ENCODE measurements at regions not wholly inside any gene's neighbourhood (a gene's known extent, or its start where the extent isn't known, plus 50 kb on each side); places are given as distances from the start of the nearest gene placed in this dataset.

GRCh38 chr22:49257551-49257961 lies 570.1 kb downstream of the BRD1 start:
- no peak for TF ChIP-seq ZNF175 (tag by site-specific recombination; IDR thresholded peaks at IDR 0.05)
- no peak for TF ChIP-seq ZNF169 (tag by site-specific recombination; IDR thresholded peaks at IDR 0.05)
- no peak for TF ChIP-seq ZNF645 (tag by site-specific recombination; IDR thresholded peaks at IDR 0.05)
- TF ChIP-seq YY1 (tag by site-specific recombination; IDR thresholded peaks at IDR 0.05), result no peak
- no peak for TF ChIP-seq ZNF266 (tag by site-specific recombination; IDR thresholded peaks at IDR 0.05; ENCODE audit: low read depth)
- TF ChIP-seq ZNF292 (tag by site-specific recombination; IDR thresholded peaks at IDR 0.05; ENCODE audit: borderline replicate concordance, low read depth), result no peak
- no peak for TF ChIP-seq ZNF600 (tag by site-specific recombination; IDR thresholded peaks at IDR 0.05)
- TF ChIP-seq ZNF416 (tag by site-specific recombination; IDR thresholded peaks at IDR 0.05), result no peak
- no peak for TF ChIP-seq EGR2 (tag by site-specific recombination; IDR thresholded peaks at IDR 0.05; ENCODE audit: low read depth)
- no peak for TF ChIP-seq ZNF561 (tag by site-specific recombination; IDR thresholded peaks at IDR 0.05; ENCODE audit: borderline replicate concordance)
- no peak for TF ChIP-seq GLIS2 (tag by site-specific recombination; IDR thresholded peaks at IDR 0.05)
- no peak for TF ChIP-seq ZNF639 (tag by site-specific recombination; IDR thresholded peaks at IDR 0.05)
- no peak for TF ChIP-seq ZNF658 (tag by site-specific recombination; IDR thresholded peaks at IDR 0.05)
- no peak for TF ChIP-seq ZNF221 (tag by site-specific recombination; IDR thresholded peaks at IDR 0.05; ENCODE audit: borderline replicate concordance)
- H3K36me3 ChIP-seq (ENCODE audit: control insufficient read depth in 2 of 2, insufficient read depth in 1 of 2, low read length in 2 of 2), result no peaks in the 10 kb centered on the region
- POLR2A ChIA-PET, result no interaction called here
- H3K4me1 ChIP-seq (ENCODE audit: control insufficient read depth, insufficient read depth, low read length), result no peaks in the 10 kb centered on the region
- H3K4me3 ChIP-seq (ENCODE audit: low read depth, low read length), result no peak overlapping the region
- no peak overlapping the region for H3K27ac ChIP-seq (ENCODE audit: extremely low read depth, low read depth, low read length)
- CTCF ChIA-PET, result interaction anchor here (0.8 kb wide), 1 partner anchor 211 kb away, joined by 4 read pairs; no protein-coding TSS in a partner anchor
- H3K9me3 ChIP-seq (ENCODE audit: control insufficient read depth, insufficient read depth, low read depth, low read length), result no peaks in the 10 kb centered on the region

DNA sequence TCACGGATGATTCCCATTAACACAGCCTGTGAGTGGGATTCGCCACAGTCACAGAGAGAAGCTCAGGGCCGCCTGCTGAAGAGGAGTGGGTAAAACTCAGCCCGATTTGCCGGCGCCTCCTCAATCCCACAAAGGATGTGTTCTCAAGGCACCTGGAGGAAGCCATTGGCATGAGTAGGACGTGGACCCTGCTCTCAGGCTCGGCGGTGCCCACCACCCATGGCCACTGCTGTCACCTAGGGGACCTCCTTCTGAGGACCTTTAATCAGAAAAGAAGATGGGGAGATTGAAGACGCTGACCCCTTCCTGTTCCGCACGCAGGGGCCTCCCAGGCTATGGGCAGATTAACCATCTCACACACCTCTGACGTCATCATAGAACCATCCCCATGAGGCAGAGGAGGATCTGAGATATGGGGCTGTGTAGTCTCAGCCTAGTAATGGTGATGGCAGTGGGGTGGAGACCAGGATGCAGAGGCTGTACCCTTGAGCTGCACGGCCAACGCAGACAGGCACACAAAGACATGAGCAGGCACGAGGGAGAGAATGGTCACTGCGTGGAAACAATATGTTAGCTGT lies 571.8 kb downstream of the BRD1 start:
- Histone ChIP-seq H3K9me3 (ENCODE audit: control insufficient read depth, insufficient read depth, low read depth, low read length) (no peaks in the 10 kb centered on the region), H3K4me1 (ENCODE audit: control insufficient read depth, insufficient read depth, low read length) (no peaks in the 10 kb centered on the region), H3K36me3 (ENCODE audit: control insufficient read depth in 2 of 2, insufficient read depth in 1 of 2, low read length in 2 of 2) (no peaks in the 10 kb centered on the region), H3K27ac (ENCODE audit: extremely low read depth, low read depth, low read length) (no peak overlapping the region), H3K4me3 (ENCODE audit: low read depth, low read length) (no peak overlapping the region)
- no peak for TF ChIP-seq ZNF792 (tag by site-specific recombination; IDR thresholded peaks at IDR 0.05)
- no peak for TF ChIP-seq ZNF155 (tag by site-specific recombination; IDR thresholded peaks at IDR 0.05)
- TF ChIP-seq ZNF16 (tag by site-specific recombination; IDR thresholded peaks at IDR 0.05; ENCODE audit: low read depth), result no peak
- TF ChIP-seq ZNF664 (tag by site-specific recombination; IDR thresholded peaks at IDR 0.05), result no peak
- TF ChIP-seq ZNF174 (tag by site-specific recombination; IDR thresholded peaks at IDR 0.05), result no peak
- ChIA-PET POLR2A (no interaction called here), CTCF (no interaction called here)

DNA sequence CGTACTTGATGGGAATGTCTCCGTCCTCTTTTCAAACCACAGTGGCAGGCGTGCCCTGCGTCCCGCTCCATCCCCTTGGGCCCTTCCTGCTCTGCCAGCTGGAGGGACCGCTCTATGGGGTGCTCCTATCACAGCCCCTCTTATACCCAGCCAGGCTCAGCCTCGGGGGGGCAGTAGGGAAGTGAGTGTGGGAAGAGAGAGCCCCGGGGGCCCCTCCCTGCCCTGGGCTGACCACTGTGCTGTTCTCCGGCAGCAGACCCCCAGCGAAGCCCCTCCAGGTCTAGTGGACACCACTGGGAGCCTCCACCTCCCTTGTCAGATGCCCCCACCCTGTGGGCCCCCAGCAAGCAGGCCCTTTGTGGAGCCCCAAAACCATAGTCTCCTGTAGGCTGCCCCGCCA lies 572.5 kb downstream of the BRD1 start:
- H3K4me1 ChIP-seq (ENCODE audit: control insufficient read depth, insufficient read depth, low read length), result no peaks in the 10 kb centered on the region
- POLR2A ChIA-PET, result no interaction called here
- no peaks in the 10 kb centered on the region for H3K36me3 ChIP-seq (ENCODE audit: control insufficient read depth in 2 of 2, insufficient read depth in 1 of 2, low read length in 2 of 2)
- no peak overlapping the region for H3K27ac ChIP-seq (ENCODE audit: extremely low read depth, low read depth, low read length)
- H3K4me3 ChIP-seq (ENCODE audit: low read depth, low read length), result no peak overlapping the region
- CTCF ChIA-PET, result no interaction called here
- H3K9me3 ChIP-seq (ENCODE audit: control insufficient read depth, insufficient read depth, low read depth, low read length), result no peaks in the 10 kb centered on the region
- TF ChIP-seq ZNF10 (tag by site-specific recombination; IDR thresholded peaks at IDR 0.05) (no peak), ZNF221 (tag by site-specific recombination; IDR thresholded peaks at IDR 0.05; ENCODE audit: borderline replicate concordance) (no peak), ZNF302 (tag by site-specific recombination; IDR thresholded peaks at IDR 0.05; ENCODE audit: low read depth) (no peak), YY2 (tag by site-specific recombination; IDR thresholded peaks at IDR 0.05) (no peak), REPIN1 (tag by site-specific recombination; IDR thresholded peaks at IDR 0.05; ENCODE audit: low read depth) (no peak), ZSCAN23 (tag by site-specific recombination; IDR thresholded peaks at IDR 0.05) (no peak), ZNF138 (tag by site-specific recombination; IDR thresholded peaks at IDR 0.05; ENCODE audit: borderline replicate concordance) (no peak), ZNF2 (tag by site-specific recombination; IDR thresholded peaks at IDR 0.05) (no peak), ZNF473 (tag by site-specific recombination; IDR thresholded peaks at IDR 0.05) (no peak), ZNF558 (tag by site-specific recombination; IDR thresholded peaks at IDR 0.05) (no peak), MYNN (tag by site-specific recombination; IDR thresholded peaks at IDR 0.05; ENCODE audit: borderline replicate concordance) (no peak)
- TF ChIP-seq, protein P1, sequence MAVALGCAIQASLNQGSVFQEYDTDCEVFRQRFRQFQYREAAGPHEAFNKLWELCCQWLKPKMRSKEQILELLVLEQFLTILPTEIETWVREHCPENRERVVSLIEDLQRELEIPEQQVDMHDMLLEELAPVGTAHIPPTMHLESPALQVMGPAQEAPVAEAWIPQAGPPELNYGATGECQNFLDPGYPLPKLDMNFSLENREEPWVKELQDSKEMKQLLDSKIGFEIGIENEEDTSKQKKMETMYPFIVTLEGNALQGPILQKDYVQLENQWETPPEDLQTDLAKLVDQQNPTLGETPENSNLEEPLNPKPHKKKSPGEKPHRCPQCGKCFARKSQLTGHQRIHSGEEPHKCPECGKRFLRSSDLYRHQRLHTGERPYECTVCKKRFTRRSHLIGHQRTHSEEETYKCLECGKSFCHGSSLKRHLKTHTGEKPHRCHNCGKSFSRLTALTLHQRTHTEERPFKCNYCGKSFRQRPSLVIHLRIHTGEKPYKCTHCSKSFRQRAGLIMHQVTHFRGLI (tag by site-specific recombination; IDR thresholded peaks at IDR 0.05), result no peak
